BLaER1 treated with 17β-estradiol and CSF1 and Interleukin-3, amounts not matched to agents 10 nM and 100 nM (cell line): ENCODE measurements at regions not wholly inside any gene's neighbourhood (a gene's known extent, or its start where the extent isn't known, plus 50 kb on each side); places are given as distances from the start of the nearest gene placed in this dataset.

Experiments
- H3K27ac ChIP-seq, 11 experiments: shearing (Covaris generic); formaldehyde crosslinking; 2 replicates each; pipeline ENCODE4 v1.8.1; 2022
- H3K27me3 ChIP-seq, 11 experiments: shearing (Covaris generic); formaldehyde crosslinking; 2 replicates each; pipeline ENCODE4 v1.8.1; 2022
- H3K36me3 ChIP-seq, 11 experiments: shearing (Covaris generic); formaldehyde crosslinking; 2 replicates each; pipeline ENCODE4 v1.8.1; 2022
- H3K4me1 ChIP-seq, 10 experiments: shearing (Covaris generic); formaldehyde crosslinking; 2 replicates each; pipeline ENCODE4 v1.8.1; 2022
- H3K4me2 ChIP-seq, 11 experiments: shearing (Covaris generic); formaldehyde crosslinking; 2 replicates each; pipeline ENCODE4 v1.8.1; 2022
- H3K4me3 ChIP-seq, 10 experiments: shearing (Covaris generic); formaldehyde crosslinking; 2 replicates each; pipeline ENCODE4 v1.8.1; 2022
- H3K9ac ChIP-seq, 11 experiments: shearing (Covaris generic); formaldehyde crosslinking; 2 replicates each; pipeline ENCODE4 v1.8.1; 2022
- H3K9me3 ChIP-seq, 11 experiments: shearing (Covaris generic); formaldehyde crosslinking; replicated peaks in 1 of 11; 2 replicates each; pipeline ENCODE4 v1.8.1; 2022
- H4K20me1 ChIP-seq, 11 experiments: shearing (Covaris generic); formaldehyde crosslinking; 2 replicates each; pipeline ENCODE4 v1.8.1; 2022
- Cebpa-rat ChIP-seq, 11 experiments: shearing (Covaris generic); IDR thresholded peaks; 2 replicates each; pipeline ENCODE4 v1.8.1; 2022

GRCh38 chr2:37858725-37859267 lies 66.3 kb upstream of the RMDN2 start:
- no peak for TF ChIP-seq Cebpa-rat (IDR thresholded peaks at IDR 0.05)
- Histone ChIP-seq H3K27ac (no peak overlapping the region), H3K9ac (no peak overlapping the region)

DNA sequence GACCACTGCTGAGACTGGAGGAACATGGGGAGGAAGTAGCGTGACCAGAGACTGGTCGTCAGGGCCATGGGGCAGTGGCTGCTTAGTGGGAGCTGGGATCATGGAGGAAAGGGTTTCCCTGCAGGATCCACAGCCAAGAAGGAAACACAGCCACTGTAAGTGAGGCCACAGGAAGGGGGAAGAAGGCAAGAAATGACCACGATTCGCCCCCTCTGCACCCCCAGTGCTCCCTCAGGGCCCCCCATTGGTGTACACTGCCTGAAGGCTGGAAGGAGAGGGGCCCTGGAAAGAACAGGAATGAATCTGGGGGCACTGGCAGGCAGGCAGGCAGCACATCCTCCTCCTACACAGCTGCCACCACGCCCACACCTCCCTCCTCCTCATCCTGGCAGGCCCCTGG lies 62.5 kb upstream of the RMDN2 start:
- H3K4me1 ChIP-seq: peaks cover 0 to 11% (median 0%) of the 10 kb centered on the region in 10 experiments; a peak in 5 of 20 replicates
- no peaks in the 10 kb centered on the region for H3K27me3 ChIP-seq
- no peaks in the 10 kb centered on the region for H3K36me3 ChIP-seq
- no peak overlapping the region for H3K4me2 ChIP-seq
- H3K4me3 ChIP-seq: no peak overlapping the region
- H3K9me3 ChIP-seq: peaks cover 0 to 14% (median 9%) of the 10 kb centered on the region in 11 experiments; a peak in 16 of 22 replicates
- TF ChIP-seq Cebpa-rat (IDR thresholded peaks at IDR 0.05): no peak
- H4K20me1 ChIP-seq: no peaks in the 10 kb centered on the region
- H3K27ac ChIP-seq: no peak overlapping the region
- no peak overlapping the region for H3K9ac ChIP-seq

More at GRCh38 chr2:37858725-37859267, 66.3 kb upstream of the RMDN2 start:
- Histone ChIP-seq H3K36me3 (no peaks in the 10 kb centered on the region), H3K27me3 (no peaks in the 10 kb centered on the region), H3K4me3 (no peak overlapping the region), H4K20me1 (no peaks in the 10 kb centered on the region), H3K4me1 (peaks cover 25 to 32% (median 28%) of the 10 kb centered on the region in 10 experiments), H3K4me2 (no peak overlapping the region), H3K9me3 (peaks cover 0 to 14% (median 9%) of the 10 kb centered on the region in 11 experiments; a peak in 16 of 22 replicates)

- no peak overlapping the region for H3K4me2 ChIP-seq
- H3K36me3 ChIP-seq: no peaks in the 10 kb centered on the region
- peaks cover 0 to 23% (median 0%) of the 10 kb centered on the region in 10 experiments; a peak in 6 of 20 replicates for H3K4me1 ChIP-seq
- H3K9ac ChIP-seq: no peak overlapping the region
- H4K20me1 ChIP-seq: no peaks in the 10 kb centered on the region
- peaks cover 0 to 11% (median 5%) of the 10 kb centered on the region in 11 experiments; a peak in 16 of 22 replicates for H3K9me3 ChIP-seq
- no peak overlapping the region for H3K27ac ChIP-seq
- H3K27me3 ChIP-seq: no peaks in the 10 kb centered on the region
- H3K4me3 ChIP-seq: no peak overlapping the region
- no peak for TF ChIP-seq Cebpa-rat (IDR thresholded peaks at IDR 0.05)
Observed at GRCh38 chr2:37864217-37864616, 60.9 kb upstream of the RMDN2 start.

GRCh38 chr2:37865640-37866039 lies 59.4 kb upstream of the RMDN2 start:
- no peaks in the 10 kb centered on the region for H3K9me3 ChIP-seq
- no peak overlapping the region for H3K27ac ChIP-seq
- no peaks in the 10 kb centered on the region for H3K27me3 ChIP-seq
- no peak overlapping the region for H3K4me3 ChIP-seq
- H3K4me1 ChIP-seq: peaks cover 0 to 36% (median 0%) of the 10 kb centered on the region in 10 experiments; a peak in 6 of 20 replicates
- no peak overlapping the region for H3K4me2 ChIP-seq
- TF ChIP-seq Cebpa-rat (IDR thresholded peaks at IDR 0.05): no peak
- H4K20me1 ChIP-seq: no peaks in the 10 kb centered on the region
- H3K36me3 ChIP-seq: no peaks in the 10 kb centered on the region
- H3K9ac ChIP-seq: no peak overlapping the region

DNA sequence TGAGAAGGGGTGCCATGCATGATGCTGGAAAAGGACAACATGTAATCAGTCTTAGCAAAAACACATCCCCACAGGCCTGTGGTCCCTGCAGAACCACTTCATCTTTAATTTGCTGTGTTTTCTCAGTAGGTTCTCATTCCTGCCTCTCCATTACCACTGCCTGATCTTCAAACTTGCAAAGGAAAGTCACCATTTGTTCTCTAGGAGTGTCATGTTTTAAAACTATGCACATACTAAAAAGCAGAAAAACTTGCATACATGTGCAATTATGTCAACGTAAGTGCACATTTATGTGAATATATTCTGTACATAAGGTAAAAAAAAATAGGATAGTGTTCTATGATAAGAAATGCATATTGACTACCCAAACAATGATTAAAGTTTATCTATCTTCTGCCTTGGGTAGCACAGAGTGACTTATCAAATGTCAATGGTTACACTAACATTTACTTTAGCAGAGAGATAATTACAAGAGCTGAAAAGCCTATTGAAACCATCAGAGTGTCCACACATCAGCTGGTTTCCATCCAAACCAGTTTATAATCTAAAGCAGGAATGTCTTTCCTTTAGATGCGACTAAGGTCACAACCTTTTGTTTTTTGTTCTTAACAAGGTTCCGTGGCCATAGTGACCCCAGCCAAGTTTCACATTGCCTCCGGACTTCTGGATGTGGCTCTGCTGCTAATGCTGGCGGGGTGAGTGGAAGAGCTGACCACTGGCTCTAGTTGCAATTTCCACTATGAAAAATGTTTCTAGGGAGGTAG lies 58.7 kb upstream of the RMDN2 start:
- H3K4me2 ChIP-seq: peak overlapping the region in 2 of 11 experiments; percentile 38 to 40; a peak in 3 of 22 replicates
- H4K20me1 ChIP-seq: no peaks in the 10 kb centered on the region
- H3K36me3 ChIP-seq: no peaks in the 10 kb centered on the region
- H3K4me1 ChIP-seq: peaks cover 0 to 43% (median 0%) of the 10 kb centered on the region in 10 experiments; a peak in 7 of 20 replicates
- H3K27me3 ChIP-seq: no peaks in the 10 kb centered on the region
- H3K9ac ChIP-seq: no peak overlapping the region
- H3K27ac ChIP-seq: no peak overlapping the region
- no peak overlapping the region for H3K4me3 ChIP-seq
- TF ChIP-seq Cebpa-rat (IDR thresholded peaks at IDR 0.05): no peak
- H3K9me3 ChIP-seq: no peaks in the 10 kb centered on the region

- Histone ChIP-seq H3K4me2 (peak overlapping the region in 3 of 11 experiments; percentile 11 to 40 (median 38); a peak in 3 of 22 replicates), H3K36me3 (no peaks in the 10 kb centered on the region), H3K27ac (no peak overlapping the region), H3K27me3 (no peaks in the 10 kb centered on the region), H3K9ac (no peak overlapping the region), H3K9me3 (no peaks in the 10 kb centered on the region), H3K4me3 (no peak overlapping the region), H4K20me1 (no peaks in the 10 kb centered on the region), H3K4me1 (peaks cover 0 to 51% (median 6%) of the 10 kb centered on the region in 10 experiments; a peak in 10 of 20 replicates)
- TF ChIP-seq Cebpa-rat (IDR thresholded peaks at IDR 0.05): no peak
Observed at GRCh38 chr2:37867166-37867565, 57.9 kb upstream of the RMDN2 start.

GRCh38 chr2:37868866-37869265 lies 56.2 kb upstream of the RMDN2 start:
- H3K4me3 ChIP-seq: no peak overlapping the region
- no peak for TF ChIP-seq Cebpa-rat (IDR thresholded peaks at IDR 0.05)
- H4K20me1 ChIP-seq: no peaks in the 10 kb centered on the region

GRCh38 chr2:37869304-37869703 lies 55.8 kb upstream of the RMDN2 start:
- H3K9ac ChIP-seq: no peak overlapping the region
- no peaks in the 10 kb centered on the region for H3K36me3 ChIP-seq
- no peak overlapping the region for H3K4me3 ChIP-seq
- no peak overlapping the region for H3K27ac ChIP-seq
- H4K20me1 ChIP-seq: no peaks in the 10 kb centered on the region
- H3K9me3 ChIP-seq: no peaks in the 10 kb centered on the region
- H3K4me2 ChIP-seq: peak overlapping the region in 3 of 11 experiments; percentile 36 to 85 (median 51); a peak in 5 of 22 replicates
- 0 out of 22 replicates have a peak, but pooled peaks cover 0 to 5% (median 0%) of the 10 kb centered on the region in 11 experiments for H3K27me3 ChIP-seq
- TF ChIP-seq Cebpa-rat (IDR thresholded peaks at IDR 0.05): no peak
- peaks cover 6 to 64% (median 16%) of the 10 kb centered on the region in 10 experiments; a peak in 18 of 20 replicates for H3K4me1 ChIP-seq

More at GRCh38 chr2:37868866-37869265, 56.2 kb upstream of the RMDN2 start:
- peak overlapping the region in 3 of 11 experiments; percentile 36 to 51 (median 36); a peak in 6 of 22 replicates for H3K4me2 ChIP-seq
- no peak overlapping the region for H3K9ac ChIP-seq
- no peaks in the 10 kb centered on the region for H3K36me3 ChIP-seq
- H3K9me3 ChIP-seq: no peaks in the 10 kb centered on the region
- H3K4me1 ChIP-seq: peaks cover 6 to 64% (median 16%) of the 10 kb centered on the region in 10 experiments; a peak in 18 of 20 replicates
- no peak overlapping the region for H3K27ac ChIP-seq
- 0 out of 22 replicates have a peak, but pooled peaks cover 0 to under 1% (median 0%) of the 10 kb centered on the region in 11 experiments for H3K27me3 ChIP-seq

GRCh38 chr2:37869771-37870170 lies 55.3 kb upstream of the RMDN2 start:
- no peaks in the 10 kb centered on the region for H4K20me1 ChIP-seq
- peak overlapping the region in 2 of 11 experiments; percentile 75 to 85; a peak in 1 of 22 replicates for H3K4me2 ChIP-seq
- no peak overlapping the region for H3K4me3 ChIP-seq
- H3K27me3 ChIP-seq: peaks cover 0 to 9% (median 0%) of the 10 kb centered on the region in 11 experiments; a peak in 2 of 22 replicates
- H3K27ac ChIP-seq: no peak overlapping the region
- TF ChIP-seq Cebpa-rat (IDR thresholded peaks at IDR 0.05): no peak
- H3K36me3 ChIP-seq: no peaks in the 10 kb centered on the region
- no peaks in the 10 kb centered on the region for H3K9me3 ChIP-seq
- no peak overlapping the region for H3K9ac ChIP-seq
- H3K4me1 ChIP-seq: peaks cover 6 to 64% (median 16%) of the 10 kb centered on the region in 10 experiments; a peak in 18 of 20 replicates
